B cell (primary cell): ENCODE measurements at regions not wholly inside any gene's neighbourhood (a gene's known extent, or its start where the extent isn't known, plus 50 kb on each side); places are given as distances from the start of the nearest gene placed in this dataset.

Source experiments
- ATAC-seq: fragments of 200-7000 bp; cut with Tn5 transposase; one replicate; pipeline ENCODE4 v1.10.0; 2021; ENCODE audit warnings: low read depth, mild to moderate bottlenecking, moderate number of reproducible peaks, moderate library complexity
- CTCF ChIA-PET: fragments of 350-600 bp; sonication (Branson Sonifier 250); formaldehyde crosslinking; loops from one replicate; lab custom pipeline; 2021; ENCODE audit warnings: antibody characterized with exemption, inconsistent platforms; lab: Charles Lee
- POLR2A ChIA-PET: fragments of 350-600 bp; sonication (Branson Sonifier 250); formaldehyde crosslinking; loops from one replicate; lab custom pipeline; 2021; ENCODE audit warnings: antibody characterized with exemption; lab: Charles Lee
- DNase-seq: peaks from one replicate; pipeline ENCODE4 v3.0.0; 2013
- H2AFZ ChIP-seq: 2 replicates; pipeline ENCODE4 v1.6.1; 2012; ENCODE audit warnings: mild to moderate bottlenecking, low read depth, low read length; ENCODE audit not compliant: insufficient read depth, poor library complexity, severe bottlenecking
- H3K27ac ChIP-seq, 2 donors: 1 replicate in 1 of 2; 2 replicates in 1 of 2; pipeline ENCODE4 v1.5.1; 2012 to 2013; ENCODE audit warnings: low read length in 2 of 2, mild to moderate bottlenecking in 2 of 2, moderate library complexity in 1 of 2
- H3K27me3 ChIP-seq, 4 experiments: fragments of 200-600 bp in 1 of 4; sonication (generic) in 1 of 4; replicated peaks in 1 of 4; 1 replicate in 2 of 4; 2 replicates in 2 of 4; pipeline versions ENCODE4 v1.6.1 to v1.7.0; 2013 to 2016; ENCODE audit warnings: low read length in 3 of 4, mild to moderate bottlenecking in 2 of 4, mixed read lengths in 1 of 4, moderate library complexity in 1 of 4; ENCODE audit not compliant: insufficient read depth in 4 of 4, control insufficient read depth in 3 of 4; ENCODE audit errors: control extremely low read depth in 1 of 4
- H3K36me3 ChIP-seq, 2 experiments: replicated peaks in 1 of 2; 1 replicate in 1 of 2; 2 replicates in 1 of 2; pipeline versions ENCODE4 v1.6.1 to v1.7.1; 2013; ENCODE audit warnings: low read length in 1 of 2; ENCODE audit not compliant: insufficient read depth in 2 of 2, control insufficient read depth in 1 of 2; ENCODE audit errors: control extremely low read depth in 1 of 2, extremely low read depth in 1 of 2
- H3K4me1 ChIP-seq, 2 donors: fragments of 200-600 bp in 1 of 2; sonication (generic) in 1 of 2; 1 replicate in 1 of 2; 2 replicates in 1 of 2; pipeline versions ENCODE4 v1.5.1 to v1.6.1; 2013 to 2017; ENCODE audit warnings: low read length in 2 of 2; ENCODE audit not compliant: control insufficient read depth in 2 of 2, insufficient read depth in 2 of 2
- H3K4me2 ChIP-seq: replicated peaks from 2 replicates; pipeline ENCODE3; 2012; ENCODE audit warnings: mild to moderate bottlenecking, low read depth, low read length; ENCODE audit not compliant: poor library complexity, severe bottlenecking
- H3K4me3 ChIP-seq, 5 experiments: fragments of 200-600 bp in 1 of 5; sonication (generic) in 1 of 5; 1 replicate in 3 of 5; 2 replicates in 2 of 5; pipeline versions ENCODE4 v1.5.1 to v1.7.0; 2011 to 2016; ENCODE audit warnings: low read length in 4 of 5, mild to moderate bottlenecking in 4 of 5, low read depth in 2 of 5, control low read depth in 1 of 5, moderate library complexity in 1 of 5; ENCODE audit not compliant: insufficient read depth in 1 of 5; ENCODE audit errors: control extremely low read depth in 1 of 5, extremely low read depth in 1 of 5
- H3K79me2 ChIP-seq: fragments of 200-600 bp; sonication (generic); one replicate; pipeline ENCODE4 v1.6.0; 2016; ENCODE audit warnings: low read length; ENCODE audit not compliant: control insufficient read depth, insufficient read depth
- H3K9ac ChIP-seq: fragments of 200-600 bp; sonication (generic); 2 replicates; pipeline ENCODE4 v1.6.1; 2017; ENCODE audit warnings: mild to moderate bottlenecking, low read length, moderate library complexity
- H3K9me3 ChIP-seq, 3 donors: one replicate each; pipeline versions ENCODE4 v1.6.1 to v1.7.1; 2013; ENCODE audit warnings: low read length in 2 of 3; ENCODE audit not compliant: control insufficient read depth in 2 of 3, insufficient read depth in 1 of 3; ENCODE audit errors: control extremely low read depth in 1 of 3
- H4K20me1 ChIP-seq: 2 replicates; pipeline ENCODE4 v1.6.0; 2012; ENCODE audit warnings: mild to moderate bottlenecking, low read length; ENCODE audit not compliant: insufficient read depth, control insufficient read depth, poor library complexity, severe bottlenecking
- H3K27ac Mint-ChIP-seq: one replicate; pipeline ENCODE4 v1.8.0; 2021; ENCODE audit warnings: mixed read lengths
- H3K27me3 Mint-ChIP-seq: one replicate; pipeline ENCODE4 v1.8.0; 2021; ENCODE audit warnings: mixed read lengths
- H3K4me1 Mint-ChIP-seq: one replicate; pipeline ENCODE4 v1.8.0; 2021; ENCODE audit warnings: mixed read lengths
- H3K4me3 Mint-ChIP-seq: one replicate; pipeline ENCODE4 v1.8.0; 2021; ENCODE audit warnings: mixed read lengths
- H3K9me3 Mint-ChIP-seq: one replicate; pipeline ENCODE4 v1.8.0; 2022; ENCODE audit warnings: mixed read lengths; ENCODE audit not compliant: insufficient read depth
- CTCF ChIP-seq: fragments of 200-600 bp; IDR thresholded peaks from one replicate; pipeline ENCODE4 v1.8.0; 2022; ENCODE audit warnings: antibody characterized with exemption, mild to moderate bottlenecking
- EZH2 ChIP-seq: IDR thresholded peaks from 2 replicates; pipeline ENCODE4 v1.6.1; 2012; ENCODE audit warnings: borderline replicate concordance, low read depth, mild to moderate bottlenecking, moderate library complexity, low read length; ENCODE audit not compliant: insufficient read depth, poor library complexity, severe bottlenecking
- WGBS: methylation state at CpG from one replicate; pipeline ENCODE4 v1.1.5; 2013; ENCODE audit warnings: missing lambda C conversion rate; ENCODE audit not compliant: insufficient coverage; 5-methylcytosine and 5-hydroxymethylcytosine counted together
- intact Hi-C: fragments of 100-400 bp; cut with micrococcal nuclease; formaldehyde crosslinking; loops from one replicate; pipeline ENCODE4 v1.10.0; 2022

- H3K79me2 ChIP-seq = no peaks in the 10 kb centered on the region
- no peak overlapping the region for H3K27ac Mint-ChIP-seq
- WGBS = no CpG with 5 or more reads among the region's 2 CpGs
- no peaks in the 10 kb centered on the region for H3K9me3 ChIP-seq
- no peak overlapping the region for H3K4me3 ChIP-seq
- H3K27me3 ChIP-seq = peaks cover 0 to 2% (median 0%) of the 10 kb centered on the region in 4 experiments
- no peak overlapping the region for H2AFZ ChIP-seq
- H3K4me3 Mint-ChIP-seq = no peak overlapping the region
- no peak overlapping the region for H3K27ac ChIP-seq
- ChIA-PET CTCF (no interaction called here), POLR2A (no interaction called here)
- no peaks in the 10 kb centered on the region for H3K4me1 ChIP-seq
- intact Hi-C loops = no loop called here
- ATAC-seq (no peak), DNase-seq (no peak)
- H3K36me3 ChIP-seq = no peaks in the 10 kb centered on the region
- H3K9me3 Mint-ChIP-seq = no peaks in the 10 kb centered on the region
- no peak overlapping the region for H3K4me2 ChIP-seq
- TF ChIP-seq EZH2 = no peak
- no peak for TF ChIP-seq CTCF
- H3K27me3 Mint-ChIP-seq = peaks cover 18% of the 10 kb centered on the region
- H4K20me1 ChIP-seq = no peaks in the 10 kb centered on the region
- no peaks in the 10 kb centered on the region for H3K4me1 Mint-ChIP-seq
- no peak overlapping the region for H3K9ac ChIP-seq
Measured at GRCh38 chr3:101123081-101123480, 129.9 kb upstream of the ABI3BP start.

- ATAC-seq (no peak), DNase-seq (no peak)
- H3K79me2 ChIP-seq = no peaks in the 10 kb centered on the region
- no peak overlapping the region for H3K9ac ChIP-seq
- no peak overlapping the region for H3K27ac ChIP-seq
- ChIA-PET CTCF (no interaction called here), POLR2A (no interaction called here)
- H3K36me3 ChIP-seq = no peaks in the 10 kb centered on the region
- no peak for TF ChIP-seq CTCF
- TF ChIP-seq EZH2 = no peak
- H4K20me1 ChIP-seq = no peaks in the 10 kb centered on the region
- Mint-ChIP-seq H3K27ac (no peak overlapping the region), H3K9me3 (no peaks in the 10 kb centered on the region), H3K4me3 (no peak overlapping the region), H3K4me1 (no peaks in the 10 kb centered on the region), H3K27me3 (peaks cover 18% of the 10 kb centered on the region)
- 100% methylated on average over 2 of the region's 2 CpGs for WGBS
- intact Hi-C loops = no loop called here
- no peak overlapping the region for H2AFZ ChIP-seq
- no peak overlapping the region for H3K4me3 ChIP-seq
- H3K9me3 ChIP-seq = no peaks in the 10 kb centered on the region
- no peak overlapping the region for H3K4me2 ChIP-seq
- no peaks in the 10 kb centered on the region for H3K4me1 ChIP-seq
- H3K27me3 ChIP-seq = peaks cover 0 to 2% (median 0%) of the 10 kb centered on the region in 4 experiments
Measured at GRCh38 chr3:101122681-101123080, 129.5 kb upstream of the ABI3BP start.
